H1 (cell line): ENCODE measurements at regions not wholly inside any gene's neighbourhood (a gene's known extent, or its start where the extent isn't known, plus 50 kb on each side); places are given as distances from the start of the nearest gene placed in this dataset.

ENCODE experiments used
- CTCF ChIP-seq, 3 experiments: IDR thresholded peaks; 1 replicate in 2 of 3; 2 replicates in 1 of 3; pipeline versions ENCODE4 v1.5.1 to v1.6.1; 2011; ENCODE audit warnings: low read length in 3 of 3, mild to moderate bottlenecking in 3 of 3, inconsistent platforms in 2 of 3, low read depth in 1 of 3, moderate library complexity in 1 of 3; ENCODE audit not compliant: insufficient read depth in 1 of 3; ENCODE audit errors: control extremely low read depth in 1 of 3
- E2F6 ChIP-seq: IDR thresholded peaks from 2 replicates; pipeline ENCODE4 v1.6.1; 2012; ENCODE audit warnings: inconsistent platforms
- POLR2A ChIP-seq, 2 experiments: IDR thresholded peaks; 1 replicate in 1 of 2; 2 replicates in 1 of 2; pipeline ENCODE4 v1.6.1; 2011; ENCODE audit warnings: low read depth in 2 of 2, low read length in 2 of 2, mild to moderate bottlenecking in 2 of 2; ENCODE audit errors: control extremely low read depth in 1 of 2

GRCh38 chr5:179413711-179414458 is 68.6 kb upstream of the ADAMTS2 start:
- TF ChIP-seq E2F6 (no peak), CTCF (IDR thresholded peaks at IDR 0.05; ENCODE audit: control extremely low read depth in 1 of 3, insufficient read depth in 1 of 3, low read depth in 1 of 3, low read length in 3 of 3) (no peak), POLR2A (IDR thresholded peaks at IDR 0.05; ENCODE audit: control extremely low read depth in 1 of 2, low read depth in 2 of 2, low read length in 2 of 2) (no peak)
